ENCODE measurements at regions not wholly inside any gene's neighbourhood (a gene's known extent, or its start where the extent isn't known, plus 50 kb on each side); places are given as distances from the start of the nearest gene placed in this dataset.
A peak's percentile ranks its signal among the peaks of the same experiment; 100 is the strongest.

DNA sequence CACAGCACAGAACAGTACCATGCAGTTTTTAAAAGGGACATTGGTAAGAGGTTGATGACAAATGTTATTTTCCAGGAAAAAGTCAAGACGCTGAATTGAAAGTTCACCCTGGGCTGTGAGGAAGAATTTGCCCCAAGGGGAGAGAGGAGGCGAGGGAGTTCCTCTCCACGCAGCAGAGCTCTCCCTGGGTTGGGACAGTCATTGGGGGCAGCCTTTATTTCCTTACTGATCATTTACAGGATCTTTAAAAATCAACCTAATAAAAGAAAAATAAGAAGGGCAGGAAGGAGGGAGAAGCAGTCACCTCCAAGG, 49.9 kb upstream of the WNT7B start:
- TF ChIP-seq, protein P1, sequence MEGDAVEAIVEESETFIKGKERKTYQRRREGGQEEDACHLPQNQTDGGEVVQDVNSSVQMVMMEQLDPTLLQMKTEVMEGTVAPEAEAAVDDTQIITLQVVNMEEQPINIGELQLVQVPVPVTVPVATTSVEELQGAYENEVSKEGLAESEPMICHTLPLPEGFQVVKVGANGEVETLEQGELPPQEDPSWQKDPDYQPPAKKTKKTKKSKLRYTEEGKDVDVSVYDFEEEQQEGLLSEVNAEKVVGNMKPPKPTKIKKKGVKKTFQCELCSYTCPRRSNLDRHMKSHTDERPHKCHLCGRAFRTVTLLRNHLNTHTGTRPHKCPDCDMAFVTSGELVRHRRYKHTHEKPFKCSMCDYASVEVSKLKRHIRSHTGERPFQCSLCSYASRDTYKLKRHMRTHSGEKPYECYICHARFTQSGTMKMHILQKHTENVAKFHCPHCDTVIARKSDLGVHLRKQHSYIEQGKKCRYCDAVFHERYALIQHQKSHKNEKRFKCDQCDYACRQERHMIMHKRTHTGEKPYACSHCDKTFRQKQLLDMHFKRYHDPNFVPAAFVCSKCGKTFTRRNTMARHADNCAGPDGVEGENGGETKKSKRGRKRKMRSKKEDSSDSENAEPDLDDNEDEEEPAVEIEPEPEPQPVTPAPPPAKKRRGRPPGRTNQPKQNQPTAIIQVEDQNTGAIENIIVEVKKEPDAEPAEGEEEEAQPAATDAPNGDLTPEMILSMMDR (IDR thresholded peaks at IDR 0.05) = no peak
- no peak for TF ChIP-seq POLR2A (IDR thresholded peaks at IDR 0.05)
- intact Hi-C loops (cut with DNase I) = no loop called here
- Histone ChIP-seq H3K27me3 (no peaks in the 10 kb centered on the region), H3K4me3 (no peak overlapping the region), H3K27ac (peak overlapping the region; percentile 85 to 91 (median 86)), H3K36me3 (replicated peaks in 1 of 2; ENCODE audit: insufficient read depth in 1 of 2, low read depth in 2 of 2) (no peaks in the 10 kb centered on the region), H3K4me1 (peaks cover 19% of the 10 kb centered on the region), H3K9me3 (no peaks in the 10 kb centered on the region)
- ATAC-seq (peak; percentile 16), DNase-seq (no peak)
- 38 to 39% methylated on average over 3 of the region's 3 CpGs for WGBS, 2 donors

DNA sequence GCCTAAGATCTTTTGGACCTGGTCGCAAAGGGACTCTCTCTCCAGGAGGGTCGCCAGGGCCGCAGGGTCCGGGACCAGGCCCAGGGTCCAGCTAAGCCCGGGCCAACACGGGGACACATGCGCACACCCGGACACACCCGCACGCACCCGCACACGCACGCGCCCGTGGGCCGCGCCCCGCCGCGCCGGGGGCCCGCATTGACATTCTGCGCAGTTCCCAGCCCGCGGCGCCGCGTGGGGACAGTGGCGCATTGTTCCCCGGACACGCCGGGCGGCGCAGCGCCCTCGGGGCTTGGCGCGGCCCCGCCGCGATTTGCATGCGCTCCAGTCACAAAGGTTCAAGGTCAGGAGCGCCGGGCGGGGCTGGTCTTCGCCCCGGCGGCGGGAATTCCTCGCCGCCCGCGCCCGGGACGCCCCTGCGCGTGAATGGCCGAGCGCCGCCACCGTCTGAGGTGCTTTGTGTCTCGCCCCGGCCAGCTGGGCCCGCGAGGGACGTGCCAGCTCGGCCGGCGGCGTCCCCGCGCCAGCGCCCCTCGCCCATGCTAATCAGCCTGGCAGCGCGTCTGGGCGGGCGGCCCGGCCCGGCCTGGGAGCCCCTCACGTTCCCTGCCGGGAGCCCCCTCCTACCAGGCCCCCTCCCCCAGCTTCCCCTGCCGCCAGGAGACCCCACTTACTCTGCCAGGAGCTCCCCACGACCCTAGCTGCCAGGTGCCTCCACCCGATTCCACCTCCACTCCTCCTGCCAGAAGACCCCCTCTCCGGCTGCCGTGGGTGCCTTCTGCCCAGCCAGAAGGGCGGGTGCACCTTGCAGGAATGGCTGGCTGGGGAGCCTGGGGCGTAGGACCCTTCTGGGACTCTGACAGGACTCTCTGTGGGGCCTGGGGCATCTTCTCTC, 50.5 kb upstream of the WNT7B start:
- ATAC-seq = peak; percentile 91
- peaks cover 19% of the 10 kb centered on the region for H3K4me1 ChIP-seq
- no peaks in the 10 kb centered on the region for H3K36me3 ChIP-seq (replicated peaks in 1 of 2; ENCODE audit: insufficient read depth in 1 of 2, low read depth in 2 of 2)
- peak; percentile 83 to 86 (median 84) for DNase-seq
- H3K27me3 ChIP-seq = no peaks in the 10 kb centered on the region
- 9 to 12% methylated on average over 35 to 82 of the region's 89 CpGs for WGBS, 2 donors
- no peak overlapping the region for H3K4me3 ChIP-seq
- no peaks in the 10 kb centered on the region for H3K9me3 ChIP-seq
- TF ChIP-seq POLR2A (IDR thresholded peaks at IDR 0.05) = peak; percentile 51 to 69 (median 56)
- TF ChIP-seq, protein P1 (IDR thresholded peaks at IDR 0.05) = peak in 5 of 7 experiments; percentile 18 to 58 (median 20)
- intact Hi-C loops (cut with DNase I) = no loop called here
- peak overlapping the region; percentile 85 to 91 (median 86) for H3K27ac ChIP-seq

DNA sequence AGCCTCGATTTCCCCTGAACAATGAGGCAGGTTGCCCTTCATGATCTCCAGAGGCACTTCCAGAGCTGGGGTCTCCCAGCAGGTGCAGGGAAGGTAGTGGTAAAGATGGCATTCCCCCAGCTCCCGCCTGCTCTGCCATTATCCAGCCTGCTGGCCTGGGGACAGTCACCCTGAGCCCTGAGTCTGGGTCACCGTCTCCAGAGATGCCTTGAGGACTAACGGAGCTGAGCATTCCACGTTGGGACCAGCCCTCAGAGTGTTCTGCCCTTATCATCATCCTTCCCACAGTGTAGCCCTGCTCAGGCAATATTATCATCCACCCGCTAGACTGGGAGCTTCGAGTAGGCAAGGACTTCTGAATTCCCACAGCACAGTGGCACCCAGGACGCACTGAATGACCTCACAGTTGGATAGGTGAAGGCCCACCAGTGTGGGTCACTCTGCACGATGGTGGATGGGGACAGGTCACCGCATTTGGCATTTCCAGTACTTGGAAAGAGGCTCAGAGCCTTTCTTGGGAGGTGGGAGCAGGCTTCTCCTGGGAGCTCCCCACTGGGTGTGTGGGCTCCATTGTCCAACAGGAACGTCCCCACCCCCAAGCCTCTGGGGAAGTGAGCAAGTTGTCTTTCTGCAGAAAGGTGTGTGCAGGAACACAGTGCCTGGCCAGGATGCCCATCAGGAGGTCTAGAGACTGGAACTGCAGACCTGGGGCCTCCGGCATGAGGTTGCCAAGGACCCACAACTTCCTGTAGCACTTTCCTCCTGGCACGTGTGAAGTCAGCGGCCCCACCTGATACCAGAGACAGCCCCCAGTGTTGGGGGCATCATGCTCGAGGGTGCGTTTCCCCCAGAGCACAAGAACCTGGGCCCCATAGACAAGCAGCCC, 51.4 kb upstream of the WNT7B start:
- no peaks in the 10 kb centered on the region for H3K27me3 ChIP-seq
- H3K9me3 ChIP-seq = no peaks in the 10 kb centered on the region
- peaks cover 19% of the 10 kb centered on the region for H3K4me1 ChIP-seq
- ATAC-seq (no peak), DNase-seq (peak in 3 of 4 donors; percentile 9 to 22 (median 20))
- intact Hi-C loops (cut with DNase I) = no loop called here
- TF ChIP-seq, protein P1 (IDR thresholded peaks at IDR 0.05) = no peak
- H3K4me3 ChIP-seq = no peak overlapping the region
- H3K27ac ChIP-seq = peak overlapping the region; percentile 85 to 91 (median 86)
- no peaks in the 10 kb centered on the region for H3K36me3 ChIP-seq (replicated peaks in 1 of 2; ENCODE audit: insufficient read depth in 1 of 2, low read depth in 2 of 2)
- WGBS, 2 donors = 72 to 83% methylated on average over 11 to 16 of the region's 16 CpGs

DNA sequence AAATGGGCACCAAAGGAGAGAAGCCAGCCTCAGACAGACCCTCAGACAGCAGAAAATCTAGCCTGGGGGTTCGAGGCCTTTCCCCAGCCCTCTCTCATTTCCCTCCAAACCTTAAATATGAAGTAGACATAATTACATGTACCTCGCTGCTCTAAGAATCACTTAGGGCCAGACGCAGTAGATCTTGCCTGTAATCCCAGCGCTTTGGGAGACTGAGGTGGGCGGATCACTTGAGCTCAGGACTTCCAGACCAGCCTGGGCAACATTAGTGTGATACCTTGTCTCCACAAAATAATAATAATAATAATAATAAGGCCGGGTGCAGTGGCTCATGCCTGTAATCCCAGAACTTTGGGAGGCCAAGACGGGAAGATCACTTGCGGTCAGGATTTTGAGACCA, 52.1 kb upstream of the WNT7B start:
- no peaks in the 10 kb centered on the region for H3K9me3 ChIP-seq
- H3K4me1 ChIP-seq = peaks cover 19% of the 10 kb centered on the region
- no peaks in the 10 kb centered on the region for H3K27me3 ChIP-seq
- H3K27ac ChIP-seq = peak overlapping the region in 1 of 4 donors; percentile 85
- ATAC-seq (no peak), DNase-seq (peak in 2 of 4 donors; percentile 3 to 4)
- TF ChIP-seq POLR2A (IDR thresholded peaks at IDR 0.05) = no peak
- TF ChIP-seq, protein P1 (IDR thresholded peaks at IDR 0.05) = no peak
- H3K4me3 ChIP-seq = no peak overlapping the region
- H3K36me3 ChIP-seq (replicated peaks in 1 of 2; ENCODE audit: insufficient read depth in 1 of 2, low read depth in 2 of 2) = no peaks in the 10 kb centered on the region
- intact Hi-C loops (cut with DNase I) = no loop called here
- 90 to 97% methylated on average over 7 to 8 of the region's 8 CpGs for WGBS, 2 donors
